D721Med (cell line): ENCODE measurements at regions not wholly inside any gene's neighbourhood (a gene's known extent, or its start where the extent isn't known, plus 50 kb on each side); places are given as distances from the start of the nearest gene placed in this dataset.
"Not testable (repeated sequence)": the region's sequence is repeated elsewhere in the genome, so short reads cannot be mapped to it uniquely, and the experiment has no call there.

Source experiments
- DNase-seq: peaks from one replicate; pipeline ENCODE4 v3.0.0; 2011; ENCODE audit warnings: low spot score; ENCODE audit not compliant: insufficient read length
- FAIRE-seq: peaks from 2 replicates; lab custom pipeline; 2011; peaks lifted over from hg19 to GRCh38; lab: Jason Lieb, UNC

DNA sequence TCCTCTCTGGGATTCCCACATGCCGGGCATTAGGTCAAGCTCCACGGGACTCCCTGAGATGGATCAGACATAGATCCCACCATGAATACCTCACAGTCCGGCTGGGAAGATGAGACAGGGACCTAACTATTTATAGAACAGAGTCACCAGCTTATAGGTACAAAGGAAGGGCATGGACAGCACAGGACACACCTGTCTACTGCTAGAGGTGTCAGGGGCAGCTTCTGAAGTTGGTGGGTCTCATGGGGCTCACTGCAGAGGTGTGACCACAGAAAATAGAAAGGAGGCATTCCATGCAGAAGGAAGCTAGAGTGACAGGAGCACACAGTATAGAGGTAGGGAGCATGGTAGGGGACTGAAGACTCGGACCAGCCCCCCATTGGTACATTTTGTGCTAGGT, 1722.4 kb downstream of the SPATA31A7 start:
- FAIRE-seq, DNase-seq: not testable (repeated sequence)

DNA sequence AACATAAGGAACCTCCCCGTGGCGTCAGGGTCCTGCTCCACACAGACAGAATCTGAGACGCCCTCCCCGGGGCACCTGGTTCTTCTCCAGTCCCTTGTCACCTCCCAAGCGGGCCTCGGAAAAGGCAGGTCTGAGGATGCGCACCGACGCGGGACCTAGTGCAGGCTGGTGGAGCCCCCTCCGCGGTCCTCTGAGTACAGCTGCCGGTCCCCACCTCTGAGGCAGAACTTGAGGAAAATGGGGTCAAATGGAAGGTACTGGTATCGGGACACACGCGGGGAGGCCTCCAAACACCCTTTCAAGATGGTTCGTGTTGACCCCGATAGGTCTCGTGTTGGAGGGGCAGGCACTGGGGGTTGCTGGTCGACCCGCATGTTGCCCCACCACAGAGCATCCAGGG, 1725.3 kb downstream of the SPATA31A7 start:
- not testable (repeated sequence) for FAIRE-seq, DNase-seq

DNA sequence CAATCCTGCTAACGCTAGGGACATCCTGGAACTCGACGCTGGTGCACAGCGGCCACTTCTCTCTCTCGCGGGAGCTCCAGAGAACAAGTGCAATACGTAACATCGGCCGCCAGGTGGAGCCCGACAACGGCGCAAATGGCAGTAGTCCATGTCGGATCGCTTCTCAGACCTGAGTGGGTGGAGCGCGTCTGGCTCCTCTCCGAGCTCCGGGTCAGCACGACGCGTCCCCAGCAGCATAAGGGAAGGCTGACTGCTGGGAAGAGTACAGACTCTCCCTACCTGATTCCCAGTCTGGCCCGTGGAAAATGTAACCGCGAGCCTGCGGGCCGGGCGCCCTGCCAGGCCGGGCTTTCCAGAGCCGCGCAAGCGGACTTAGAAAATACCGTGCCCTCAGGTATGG, 1725.8 kb downstream of the SPATA31A7 start:
- FAIRE-seq, result not testable (repeated sequence)

DNA sequence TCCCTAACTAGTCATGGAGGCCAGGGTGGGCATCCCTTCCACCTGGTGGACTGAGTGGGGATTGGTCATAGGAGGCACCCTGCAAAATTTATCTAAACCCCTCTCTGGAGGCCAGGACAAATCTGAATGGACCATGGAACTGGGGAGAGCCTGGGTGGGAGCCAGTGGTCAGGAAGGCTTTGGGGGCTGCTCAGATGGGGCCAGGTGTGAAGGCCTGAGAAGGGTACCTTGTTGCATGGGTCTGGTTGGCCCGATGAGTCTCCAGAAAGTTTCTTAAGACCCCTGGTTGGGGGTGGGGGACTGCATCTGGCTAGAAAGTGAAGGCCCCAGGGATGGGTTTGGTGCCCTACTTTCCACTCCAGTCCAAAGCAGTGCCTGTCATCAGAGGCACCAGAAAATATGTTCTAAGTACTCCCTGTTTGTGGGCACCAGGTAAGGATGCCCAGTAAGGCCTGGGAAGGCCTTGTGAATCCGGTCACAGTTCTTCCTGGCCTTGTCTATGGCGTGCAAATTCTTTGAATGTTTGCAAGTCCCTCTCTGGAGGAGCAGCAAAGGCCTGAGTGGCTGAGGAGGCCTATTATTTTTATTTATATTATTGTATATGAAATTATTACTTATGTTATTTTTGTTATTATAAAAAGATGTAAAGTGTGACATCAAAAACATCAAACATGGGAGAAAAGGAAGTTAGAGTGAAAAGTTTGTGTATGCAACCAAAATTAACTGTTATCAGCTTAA, 1729.0 kb downstream of the SPATA31A7 start:
- FAIRE-seq, DNase-seq: not testable (repeated sequence)

More for the DNA sequence above, 1725.8 kb downstream of the SPATA31A7 start:
- DNase-seq, result not testable (repeated sequence)

DNA sequence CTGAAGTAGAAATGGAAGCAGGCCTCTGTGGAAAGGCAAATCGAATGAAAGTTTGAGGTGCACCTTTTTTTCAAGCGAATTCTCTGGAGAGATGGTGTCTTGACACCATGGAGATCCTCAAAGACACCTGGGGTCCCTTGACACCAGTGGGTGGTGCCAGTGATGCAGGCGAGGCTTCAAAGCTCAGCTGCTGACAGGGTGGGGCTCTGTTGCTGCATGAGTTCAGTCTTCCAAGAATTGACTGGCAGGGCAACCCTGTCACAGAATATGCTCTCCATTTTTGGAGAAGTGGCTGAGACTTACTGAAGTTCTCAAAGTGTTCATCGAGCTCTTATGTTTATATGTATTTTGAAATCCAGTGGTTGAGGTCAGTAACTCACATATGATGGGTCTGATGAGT, 1741.6 kb downstream of the SPATA31A7 start:
- FAIRE-seq, result not testable (repeated sequence)

DNA sequence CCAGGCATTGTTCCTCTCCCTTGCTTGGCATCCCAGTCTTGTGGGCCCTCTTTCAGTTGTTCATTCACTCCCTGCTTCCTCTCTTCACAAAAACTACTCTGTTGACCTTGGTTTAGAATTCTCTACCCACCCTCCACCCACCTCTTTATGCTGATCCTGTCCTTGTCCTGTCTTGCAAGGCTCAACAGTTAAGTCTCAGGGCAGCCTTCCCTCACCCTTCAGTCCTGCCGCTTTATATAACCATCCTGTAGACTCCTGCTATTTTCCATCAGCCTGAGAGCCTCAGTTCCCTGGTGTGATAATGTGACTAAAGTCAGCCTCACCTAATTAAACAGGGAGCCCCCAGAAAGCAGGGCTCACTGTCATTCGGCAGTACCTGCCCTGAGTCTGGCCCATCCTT, 1763.0 kb downstream of the SPATA31A7 start:
- DNase-seq, FAIRE-seq: not testable (repeated sequence)

More for the DNA sequence above, 1741.6 kb downstream of the SPATA31A7 start:
- not testable (repeated sequence) for DNase-seq
